Tibial artery (tissue), 4 donors: ENCODE measurements at regions not wholly inside any gene's neighbourhood (a gene's known extent, or its start where the extent isn't known, plus 50 kb on each side); places are given as distances from the start of the nearest gene placed in this dataset.

ENCODE experiments used
- DNase-seq, 2 donors: peaks; one replicate each; pipeline ENCODE4 v3.0.0-alpha.2; 2019
- H3K27ac ChIP-seq, 2 donors: fragments of 200-600 bp; sonication (generic) in 1 of 2; 1 replicate in 1 of 2; 2 replicates in 1 of 2; pipeline ENCODE4 v1.5.1; 2018 to 2019; ENCODE audit warnings: mild to moderate bottlenecking in 1 of 2
- H3K27me3 ChIP-seq, 2 donors: fragments of 200-600 bp; sonication (generic) in 1 of 2; one replicate each; pipeline versions ENCODE4 v1.5.1 to v1.6.0; 2016 to 2019
- H3K36me3 ChIP-seq, 3 donors: fragments of 200-600 bp; sonication (generic) in 2 of 3; one replicate each; pipeline ENCODE4 v1.5.1; 2016 to 2019; ENCODE audit warnings: mild to moderate bottlenecking in 2 of 3
- H3K4me1 ChIP-seq, 4 donors: fragments of 200-600 bp; sonication (generic) in 2 of 4; 1 replicate in 3 of 4; 2 replicates in 1 of 4; pipeline ENCODE4 v1.5.1; 2016 to 2019
- H3K4me3 ChIP-seq, 2 donors: fragments of 200-600 bp; sonication (generic) in 1 of 2; 1 replicate in 1 of 2; 2 replicates in 1 of 2; pipeline ENCODE4 v1.5.1; 2018 to 2019; ENCODE audit warnings: mild to moderate bottlenecking in 2 of 2
- H3K9me3 ChIP-seq, 3 donors: fragments of 200-600 bp; sonication (generic) in 1 of 3; one replicate each; pipeline ENCODE4 v1.5.1; 2016 to 2019
- CTCF ChIP-seq, 2 experiments: fragments of 200-600 bp in 1 of 2; fragments of 450-650 bp in 1 of 2; IDR thresholded peaks; one replicate each; pipeline ENCODE4 v1.5.1; 2017 to 2019; ENCODE audit warnings: antibody characterized with exemption in 2 of 2, mild to moderate bottlenecking in 1 of 2, moderate library complexity in 1 of 2
- intact Hi-C: fragments of 100-400 bp; cut with DNase I; formaldehyde crosslinking; loops from one replicate; pipeline ENCODE4 v1.15.0; 2023; ENCODE audit warnings: low total_unique reads

GRCh38 chr7:115533785-115534184, 496.8 kb downstream of the TFEC start:
- no peaks in the 10 kb centered on the region for H3K4me1 ChIP-seq
- H3K27me3 ChIP-seq = no peaks in the 10 kb centered on the region
- no peak overlapping the region for H3K27ac ChIP-seq
- H3K9me3 ChIP-seq = no peaks in the 10 kb centered on the region
- DNase-seq = no peak
- intact Hi-C loops = no loop called here
- H3K4me3 ChIP-seq = no peak overlapping the region
- no peak for TF ChIP-seq CTCF (IDR thresholded peaks at IDR 0.05)
- no peaks in the 10 kb centered on the region for H3K36me3 ChIP-seq

- Histone ChIP-seq H3K4me1 (no peaks in the 10 kb centered on the region), H3K27ac (no peak overlapping the region), H3K27me3 (no peaks in the 10 kb centered on the region), H3K4me3 (no peak overlapping the region), H3K36me3 (no peaks in the 10 kb centered on the region), H3K9me3 (peaks cover 0 to 10% (median 10%) of the 10 kb centered on the region in 3 donors)
- no peak for TF ChIP-seq CTCF (IDR thresholded peaks at IDR 0.05)
- intact Hi-C loops = no loop called here
- DNase-seq = no peak
These were observed 504.3 kb downstream of the TFEC start for GRCh38 chr7:115526278-115526677.

GRCh38 chr7:115522174-115522573, 508.4 kb downstream of the TFEC start:
- Histone ChIP-seq H3K27me3 (no peaks in the 10 kb centered on the region), H3K4me3 (no peak overlapping the region), H3K4me1 (no peaks in the 10 kb centered on the region), H3K9me3 (peaks cover 0 to 10% (median 10%) of the 10 kb centered on the region in 3 donors), H3K36me3 (no peaks in the 10 kb centered on the region), H3K27ac (no peak overlapping the region)
- no peak for DNase-seq
- intact Hi-C loops = no loop called here
- no peak for TF ChIP-seq CTCF (IDR thresholded peaks at IDR 0.05)

- no peak for TF ChIP-seq CTCF (IDR thresholded peaks at IDR 0.05)
- H3K27ac ChIP-seq = no peak overlapping the region
- H3K9me3 ChIP-seq = no peaks in the 10 kb centered on the region
- no peak for DNase-seq
- intact Hi-C loops = no loop called here
- no peak overlapping the region for H3K4me3 ChIP-seq
- H3K36me3 ChIP-seq = no peaks in the 10 kb centered on the region
- no peaks in the 10 kb centered on the region for H3K4me1 ChIP-seq
- H3K27me3 ChIP-seq = no peaks in the 10 kb centered on the region
These were observed 514.2 kb downstream of the TFEC start for GRCh38 chr7:115516341-115516740.

- H3K4me1 ChIP-seq = no peaks in the 10 kb centered on the region
- H3K9me3 ChIP-seq = no peaks in the 10 kb centered on the region
- intact Hi-C loops = no loop called here
- no peaks in the 10 kb centered on the region for H3K27me3 ChIP-seq
- TF ChIP-seq CTCF (IDR thresholded peaks at IDR 0.05) = no peak
- DNase-seq = no peak
- no peaks in the 10 kb centered on the region for H3K36me3 ChIP-seq
- H3K4me3 ChIP-seq = no peak overlapping the region
- H3K27ac ChIP-seq = no peak overlapping the region
These were observed 519.2 kb downstream of the TFEC start for GRCh38 chr7:115511330-115511729.

- no peak overlapping the region for H3K27ac ChIP-seq
- H3K4me3 ChIP-seq = no peak overlapping the region
- H3K4me1 ChIP-seq = no peaks in the 10 kb centered on the region
- no peak for DNase-seq
- no peaks in the 10 kb centered on the region for H3K36me3 ChIP-seq
- intact Hi-C loops = no loop called here
- H3K9me3 ChIP-seq = no peaks in the 10 kb centered on the region
- no peak for TF ChIP-seq CTCF (IDR thresholded peaks at IDR 0.05)
- no peaks in the 10 kb centered on the region for H3K27me3 ChIP-seq
These were observed 525.4 kb downstream of the TFEC start for GRCh38 chr7:115505136-115505535.
